Breast epithelium (tissue), 4 donors: ENCODE measurements at regions not wholly inside any gene's neighbourhood (a gene's known extent, or its start where the extent isn't known, plus 50 kb on each side); places are given as distances from the start of the nearest gene placed in this dataset.

Source experiments
- DNase-seq, 2 donors: peaks; one replicate each; pipeline ENCODE4 v3.0.0-alpha.2; 2019; ENCODE audit warnings: low spot score in 2 of 2
- H3K27ac ChIP-seq, 2 donors: fragments of 200-600 bp; sonication (generic) in 1 of 2; one replicate each; pipeline ENCODE4 v1.5.1; 2016 to 2019; ENCODE audit warnings: mild to moderate bottlenecking in 1 of 2
- H3K27me3 ChIP-seq, 2 donors: fragments of 200-600 bp; sonication (generic) in 1 of 2; one replicate each; pipeline versions ENCODE4 v1.5.1 to v1.6.0; 2017 to 2019; ENCODE audit warnings: control low read depth in 1 of 2, mild to moderate bottlenecking in 1 of 2
- H3K36me3 ChIP-seq: fragments of 200-600 bp; one replicate; pipeline ENCODE4 v1.5.1; 2019
- H3K4me1 ChIP-seq, 2 donors: fragments of 200-600 bp; sonication (generic); one replicate each; pipeline ENCODE4 v1.5.1; 2016 to 2019; ENCODE audit warnings: control low read depth in 1 of 2
- H3K4me3 ChIP-seq, 3 donors: fragments of 200-600 bp; sonication (generic); 1 replicate in 2 of 3; 2 replicates in 1 of 3; pipeline ENCODE4 v1.5.1; 2016 to 2019; ENCODE audit warnings: mild to moderate bottlenecking in 3 of 3, moderate library complexity in 2 of 3
- H3K9me3 ChIP-seq, 2 donors: fragments of 200-600 bp; sonication (generic) in 1 of 2; one replicate each; pipeline ENCODE4 v1.5.1; 2016 to 2019; ENCODE audit warnings: control low read depth in 1 of 2
- POLR2A ChIP-seq: fragments of 450-650 bp; IDR thresholded peaks from one replicate; pipeline ENCODE4 v1.6.1; 2016; ENCODE audit warnings: antibody characterized with exemption, mild to moderate bottlenecking, moderate library complexity
- POLR2AphosphoS5 ChIP-seq, 3 donors: sonication (generic); formaldehyde crosslinking; IDR thresholded peaks; one replicate each; pipeline ENCODE4 v1.6.1; 2017; ENCODE audit warnings: antibody characterized with exemption in 3 of 3
- intact Hi-C: fragments of 100-400 bp; cut with DNase I; formaldehyde crosslinking; loops from one replicate; pipeline ENCODE4 v1.15.1; 2023; ENCODE audit warnings: low total_unique reads
- TF ChIP-seq, protein P1 (sequence below), 3 donors: fragments of 450-650 bp; IDR thresholded peaks; one replicate each; pipeline ENCODE4 v1.5.1; 2016 to 2017; ENCODE audit warnings: antibody characterized with exemption in 3 of 3, mild to moderate bottlenecking in 3 of 3, moderate library complexity in 3 of 3

DNA sequence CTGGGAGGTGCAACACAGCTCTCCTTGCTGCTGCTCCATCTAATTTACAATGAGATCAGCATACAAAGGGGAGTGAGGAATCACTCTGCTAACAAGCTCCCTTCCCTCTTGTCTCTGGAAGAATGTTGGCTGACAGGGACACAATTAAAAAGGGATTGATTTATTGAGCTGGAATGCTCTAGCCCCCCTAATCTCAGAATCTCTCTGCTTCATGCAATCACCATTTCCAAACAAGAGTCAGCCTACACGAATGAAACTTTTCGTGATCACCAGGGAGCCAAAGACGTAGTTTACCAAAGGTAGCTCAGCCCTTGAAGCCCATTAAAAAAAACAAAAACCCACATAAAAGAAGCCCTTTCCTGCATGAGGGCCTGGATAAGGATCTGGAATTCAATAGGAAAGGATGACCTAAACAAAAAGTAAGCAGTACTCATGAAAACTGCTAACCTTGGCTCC lies 223.8 kb downstream of the C12orf75 start:
- DNase-seq = no peak
- TF ChIP-seq POLR2A (no peak), POLR2AphosphoS5 (IDR thresholded peaks at IDR 0.05) (no peak)
- TF ChIP-seq, protein P1, sequence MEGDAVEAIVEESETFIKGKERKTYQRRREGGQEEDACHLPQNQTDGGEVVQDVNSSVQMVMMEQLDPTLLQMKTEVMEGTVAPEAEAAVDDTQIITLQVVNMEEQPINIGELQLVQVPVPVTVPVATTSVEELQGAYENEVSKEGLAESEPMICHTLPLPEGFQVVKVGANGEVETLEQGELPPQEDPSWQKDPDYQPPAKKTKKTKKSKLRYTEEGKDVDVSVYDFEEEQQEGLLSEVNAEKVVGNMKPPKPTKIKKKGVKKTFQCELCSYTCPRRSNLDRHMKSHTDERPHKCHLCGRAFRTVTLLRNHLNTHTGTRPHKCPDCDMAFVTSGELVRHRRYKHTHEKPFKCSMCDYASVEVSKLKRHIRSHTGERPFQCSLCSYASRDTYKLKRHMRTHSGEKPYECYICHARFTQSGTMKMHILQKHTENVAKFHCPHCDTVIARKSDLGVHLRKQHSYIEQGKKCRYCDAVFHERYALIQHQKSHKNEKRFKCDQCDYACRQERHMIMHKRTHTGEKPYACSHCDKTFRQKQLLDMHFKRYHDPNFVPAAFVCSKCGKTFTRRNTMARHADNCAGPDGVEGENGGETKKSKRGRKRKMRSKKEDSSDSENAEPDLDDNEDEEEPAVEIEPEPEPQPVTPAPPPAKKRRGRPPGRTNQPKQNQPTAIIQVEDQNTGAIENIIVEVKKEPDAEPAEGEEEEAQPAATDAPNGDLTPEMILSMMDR (IDR thresholded peaks at IDR 0.05) = no peak
- H3K9me3 ChIP-seq = no peaks in the 10 kb centered on the region
- H3K4me1 ChIP-seq = no peaks in the 10 kb centered on the region
- no peaks in the 10 kb centered on the region for H3K27me3 ChIP-seq
- intact Hi-C loops = no loop called here
- no peak overlapping the region for H3K27ac ChIP-seq
- no peaks in the 10 kb centered on the region for H3K36me3 ChIP-seq
- no peak overlapping the region for H3K4me3 ChIP-seq

DNA sequence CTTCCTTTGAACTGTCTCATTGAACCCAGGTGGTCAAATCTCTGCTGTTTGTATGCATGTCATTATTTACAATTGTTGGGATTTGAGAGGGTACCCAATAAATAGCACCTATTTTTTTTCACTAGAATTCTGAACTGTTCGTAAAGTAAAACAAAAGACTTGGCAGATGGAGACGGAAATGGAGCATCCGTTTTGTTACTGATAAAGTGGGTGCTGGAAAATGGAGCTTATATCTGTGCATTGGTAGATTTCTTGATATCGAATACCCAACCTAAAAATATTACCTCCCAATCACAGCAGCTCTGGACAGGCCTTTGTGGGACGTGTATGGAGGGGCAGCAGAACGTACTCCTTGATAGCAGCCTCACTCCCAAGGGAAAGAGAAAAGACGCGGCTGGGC lies 224.4 kb downstream of the C12orf75 start:
- no peak for DNase-seq
- no peak overlapping the region for H3K27ac ChIP-seq
- TF ChIP-seq, protein P1 (IDR thresholded peaks at IDR 0.05) = no peak
- no peak for TF ChIP-seq POLR2AphosphoS5 (IDR thresholded peaks at IDR 0.05)
- TF ChIP-seq POLR2A = no peak
- no peak overlapping the region for H3K4me3 ChIP-seq
- intact Hi-C loops = no loop called here
- H3K9me3 ChIP-seq = no peaks in the 10 kb centered on the region
- H3K27me3 ChIP-seq = no peaks in the 10 kb centered on the region
- H3K36me3 ChIP-seq = no peaks in the 10 kb centered on the region
- no peaks in the 10 kb centered on the region for H3K4me1 ChIP-seq

DNA sequence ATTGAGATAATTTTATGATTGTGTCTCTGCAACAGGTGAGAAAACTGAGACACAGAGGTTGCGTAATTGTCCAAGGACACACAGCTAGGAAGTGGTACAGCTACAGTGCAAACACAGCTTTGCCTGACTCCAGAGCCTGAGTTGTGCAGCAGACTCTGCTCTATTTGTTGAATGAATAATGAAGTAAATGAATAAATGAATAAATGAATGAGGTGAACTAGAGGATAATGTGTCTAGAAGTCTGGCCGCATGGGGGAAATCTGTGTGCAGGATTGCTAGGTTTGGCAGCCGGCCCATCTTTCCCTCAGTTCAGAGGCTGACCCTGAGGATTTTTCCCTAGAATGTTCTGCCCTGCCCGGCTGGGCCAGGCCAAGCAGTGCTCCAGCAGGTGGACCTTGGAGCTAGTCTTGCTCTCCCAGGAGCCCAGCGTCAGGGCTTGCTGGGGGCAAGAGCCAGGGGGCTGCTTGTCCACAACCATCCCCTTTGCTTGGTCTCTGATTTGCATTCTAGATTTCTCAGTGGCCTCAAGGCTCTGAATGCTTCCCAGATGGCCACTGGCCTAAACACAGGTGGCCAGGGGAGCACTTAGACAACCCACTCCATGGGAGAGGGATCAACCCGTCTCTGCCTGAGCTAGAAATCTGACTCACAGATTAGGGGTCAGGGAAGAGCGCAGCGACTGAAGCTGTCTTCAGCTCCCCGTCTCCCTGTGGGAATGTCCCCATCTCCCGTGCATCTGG lies 225.2 kb downstream of the C12orf75 start:
- intact Hi-C loops = no loop called here
- no peak for DNase-seq
- Histone ChIP-seq H3K27me3 (no peaks in the 10 kb centered on the region), H3K9me3 (no peaks in the 10 kb centered on the region), H3K4me3 (no peak overlapping the region), H3K4me1 (no peaks in the 10 kb centered on the region), H3K27ac (no peak overlapping the region), H3K36me3 (no peaks in the 10 kb centered on the region)
- no peak for TF ChIP-seq POLR2A
- no peak for TF ChIP-seq POLR2AphosphoS5 (IDR thresholded peaks at IDR 0.05)
- TF ChIP-seq, protein P1 (IDR thresholded peaks at IDR 0.05) = no peak

DNA sequence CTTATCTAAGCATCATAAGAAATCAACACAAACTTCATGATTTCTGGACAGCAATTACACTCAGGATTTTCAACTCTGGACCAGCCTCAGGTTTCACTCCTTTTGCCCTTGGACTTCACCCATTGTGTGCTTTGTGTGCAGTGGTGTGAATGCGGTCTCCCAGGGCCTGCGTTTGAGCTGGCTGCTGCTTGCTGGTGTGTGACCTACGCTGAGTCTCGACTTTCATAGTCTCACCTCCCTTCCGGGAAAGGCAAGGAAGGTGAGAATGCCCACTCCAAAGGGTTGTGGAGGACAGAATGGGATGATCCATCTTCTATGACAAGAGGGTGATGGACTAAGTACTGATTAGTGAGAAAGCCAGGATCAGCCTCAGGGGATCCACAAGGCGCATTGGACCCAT lies 228.8 kb downstream of the C12orf75 start:
- no peaks in the 10 kb centered on the region for H3K27me3 ChIP-seq
- no peaks in the 10 kb centered on the region for H3K9me3 ChIP-seq
- TF ChIP-seq, protein P1 (IDR thresholded peaks at IDR 0.05) = no peak
- TF ChIP-seq POLR2A (no peak), POLR2AphosphoS5 (IDR thresholded peaks at IDR 0.05) (no peak)
- H3K27ac ChIP-seq = no peak overlapping the region
- intact Hi-C loops = no loop called here
- H3K36me3 ChIP-seq = no peaks in the 10 kb centered on the region
- no peak for DNase-seq
- H3K4me1 ChIP-seq = no peaks in the 10 kb centered on the region
- H3K4me3 ChIP-seq = no peak overlapping the region

DNA sequence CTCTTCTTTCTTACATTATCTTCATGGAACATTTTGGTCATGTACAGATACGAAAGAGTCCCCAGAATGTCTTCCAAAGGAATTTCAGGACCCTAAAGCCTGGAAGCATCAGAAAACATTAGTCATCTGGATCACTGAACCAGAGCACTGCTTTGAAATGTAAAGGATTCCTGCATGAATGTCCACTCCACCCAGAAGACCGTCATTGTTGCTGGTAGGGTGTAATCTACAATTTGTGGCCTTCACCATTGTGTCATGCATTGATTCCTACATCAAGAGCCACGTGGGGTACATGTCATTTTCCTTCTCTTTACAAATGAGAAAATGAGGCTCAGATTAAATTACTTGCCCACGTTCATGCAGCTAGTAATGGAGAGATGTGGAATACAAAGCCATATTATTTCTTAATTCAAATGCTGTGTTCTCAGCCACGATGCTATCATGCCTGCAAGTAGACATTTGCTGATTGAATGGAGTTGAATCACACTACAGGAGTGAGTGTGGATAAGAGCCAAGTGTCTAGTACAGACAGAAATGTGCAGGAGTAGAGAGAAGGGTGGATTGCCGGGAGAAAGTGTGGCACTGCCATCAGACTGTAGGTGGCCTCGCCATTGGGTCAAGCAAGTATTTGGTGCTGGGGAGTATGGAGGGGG lies 231.2 kb downstream of the C12orf75 start:
- Histone ChIP-seq H3K36me3 (no peaks in the 10 kb centered on the region), H3K4me3 (no peak overlapping the region), H3K9me3 (no peaks in the 10 kb centered on the region), H3K4me1 (no peaks in the 10 kb centered on the region), H3K27me3 (no peaks in the 10 kb centered on the region), H3K27ac (no peak overlapping the region)
- TF ChIP-seq POLR2A = no peak
- no peak for TF ChIP-seq POLR2AphosphoS5 (IDR thresholded peaks at IDR 0.05)
- TF ChIP-seq, protein P1 (IDR thresholded peaks at IDR 0.05) = no peak
- DNase-seq = no peak
- intact Hi-C loops = no loop called here
